Uterus (tissue), 3 donors: ENCODE measurements at regions not wholly inside any gene's neighbourhood (a gene's known extent, or its start where the extent isn't known, plus 50 kb on each side); places are given as distances from the start of the nearest gene placed in this dataset.

Experiments
- DNase-seq, 2 donors: peaks; one replicate each; pipeline ENCODE4 v3.0.0-alpha.2; 2019 to 2020
- H3K27ac ChIP-seq, 2 donors: fragments of 200-600 bp; sonication (generic); 1 replicate in 1 of 2; 2 replicates in 1 of 2; pipeline ENCODE4 v1.5.1; 2016 to 2018
- H3K27me3 ChIP-seq, 2 donors: fragments of 200-600 bp; sonication (generic); one replicate each; pipeline ENCODE4 v1.5.1; 2018 to 2019; ENCODE audit warnings: control low read depth in 1 of 2
- H3K36me3 ChIP-seq, 2 donors: fragments of 200-600 bp; sonication (generic); one replicate each; pipeline ENCODE4 v1.5.1; 2019; ENCODE audit warnings: control low read depth in 1 of 2
- H3K4me1 ChIP-seq, 2 donors: fragments of 200-600 bp; sonication (generic); one replicate each; pipeline ENCODE4 v1.5.1; 2018 to 2019; ENCODE audit warnings: control low read depth in 1 of 2
- H3K4me3 ChIP-seq, 2 donors: fragments of 200-600 bp; sonication (generic); 1 replicate in 1 of 2; 2 replicates in 1 of 2; pipeline ENCODE4 v1.5.1; 2018 to 2019; ENCODE audit warnings: mild to moderate bottlenecking in 1 of 2
- H3K9me3 ChIP-seq, 2 donors: fragments of 200-600 bp; sonication (generic); one replicate each; pipeline ENCODE4 v1.5.1; 2019; ENCODE audit warnings: control low read depth in 1 of 2
- POLR2A ChIP-seq, 2 donors: fragments of 450-650 bp; IDR thresholded peaks; one replicate each; pipeline ENCODE4 v1.6.1; 2016; ENCODE audit warnings: antibody characterized with exemption in 2 of 2, mild to moderate bottlenecking in 1 of 2, moderate library complexity in 1 of 2
- intact Hi-C: fragments of 100-400 bp; cut with DNase I; formaldehyde crosslinking; loops from one replicate; pipeline ENCODE4 v1.15.1; 2023; ENCODE audit warnings: low total_unique reads
- TF ChIP-seq, protein P1 (sequence below), 4 experiments: fragments of 200-600 bp in 2 of 4; fragments of 450-650 bp in 2 of 4; sonication (generic) in 2 of 4; IDR thresholded peaks; one replicate each; pipeline ENCODE4 v1.5.1; 2016 to 2019; ENCODE audit warnings: antibody characterized with exemption in 4 of 4, mild to moderate bottlenecking in 2 of 4, moderate library complexity in 1 of 4
- donor health status: DM: yes; HTN: yes; CAD: no.

DNA sequence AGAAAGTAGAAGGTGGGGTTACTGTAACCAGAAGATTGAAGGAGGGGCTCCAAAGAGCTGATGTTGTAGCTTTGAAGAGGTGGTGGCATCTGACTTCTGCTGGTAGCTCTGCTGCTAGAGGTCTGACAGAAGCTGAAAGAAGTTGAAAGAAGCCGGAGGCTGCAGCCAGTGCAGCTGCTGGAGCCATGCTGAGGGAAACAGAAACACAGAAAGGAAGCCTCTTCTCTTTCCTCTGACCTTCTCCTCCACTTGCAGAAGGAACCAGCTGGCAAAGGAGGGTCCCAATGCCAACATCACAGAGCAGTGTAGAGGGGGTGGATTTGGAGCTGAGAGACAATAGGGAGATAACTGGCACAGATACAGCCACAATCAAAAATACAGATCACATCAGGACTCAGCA, 89.3 kb upstream of the HHIP start:
- DNase-seq, result no peak
- Histone ChIP-seq H3K9me3 (no peaks in the 10 kb centered on the region), H3K27me3 (no peaks in the 10 kb centered on the region), H3K36me3 (no peaks in the 10 kb centered on the region), H3K4me1 (no peaks in the 10 kb centered on the region), H3K27ac (no peak overlapping the region), H3K4me3 (no peak overlapping the region)
- no peak for TF ChIP-seq POLR2A (IDR thresholded peaks at IDR 0.05)
- TF ChIP-seq, protein P1, sequence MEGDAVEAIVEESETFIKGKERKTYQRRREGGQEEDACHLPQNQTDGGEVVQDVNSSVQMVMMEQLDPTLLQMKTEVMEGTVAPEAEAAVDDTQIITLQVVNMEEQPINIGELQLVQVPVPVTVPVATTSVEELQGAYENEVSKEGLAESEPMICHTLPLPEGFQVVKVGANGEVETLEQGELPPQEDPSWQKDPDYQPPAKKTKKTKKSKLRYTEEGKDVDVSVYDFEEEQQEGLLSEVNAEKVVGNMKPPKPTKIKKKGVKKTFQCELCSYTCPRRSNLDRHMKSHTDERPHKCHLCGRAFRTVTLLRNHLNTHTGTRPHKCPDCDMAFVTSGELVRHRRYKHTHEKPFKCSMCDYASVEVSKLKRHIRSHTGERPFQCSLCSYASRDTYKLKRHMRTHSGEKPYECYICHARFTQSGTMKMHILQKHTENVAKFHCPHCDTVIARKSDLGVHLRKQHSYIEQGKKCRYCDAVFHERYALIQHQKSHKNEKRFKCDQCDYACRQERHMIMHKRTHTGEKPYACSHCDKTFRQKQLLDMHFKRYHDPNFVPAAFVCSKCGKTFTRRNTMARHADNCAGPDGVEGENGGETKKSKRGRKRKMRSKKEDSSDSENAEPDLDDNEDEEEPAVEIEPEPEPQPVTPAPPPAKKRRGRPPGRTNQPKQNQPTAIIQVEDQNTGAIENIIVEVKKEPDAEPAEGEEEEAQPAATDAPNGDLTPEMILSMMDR (IDR thresholded peaks at IDR 0.05), result no peak
- intact Hi-C loops, result no loop called here

DNA sequence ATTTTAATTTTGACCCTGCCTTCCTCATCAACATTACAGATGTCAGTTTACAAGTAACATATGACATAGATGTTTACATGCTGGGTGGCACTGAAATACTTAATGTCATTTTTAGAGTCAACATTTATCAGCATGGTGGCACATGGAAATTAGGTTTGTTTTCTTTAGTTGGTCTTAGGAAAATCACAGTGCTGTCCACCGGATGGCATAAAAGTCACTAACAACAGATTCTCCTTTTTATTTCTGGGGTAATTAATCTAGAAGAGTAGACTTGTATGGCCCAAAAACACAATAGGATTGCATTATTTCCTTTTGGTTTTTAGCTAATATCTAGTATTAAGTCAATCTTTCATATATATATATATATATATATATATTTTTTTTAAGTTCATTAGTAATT, 88.6 kb upstream of the HHIP start:
- Histone ChIP-seq H3K4me3 (no peak overlapping the region), H3K9me3 (no peaks in the 10 kb centered on the region), H3K36me3 (no peaks in the 10 kb centered on the region), H3K4me1 (peaks cover 0 to 2% of the 10 kb centered on the region in 2 donors), H3K27me3 (no peaks in the 10 kb centered on the region), H3K27ac (no peak overlapping the region)
- TF ChIP-seq POLR2A (IDR thresholded peaks at IDR 0.05), result no peak
- TF ChIP-seq, protein P1 (IDR thresholded peaks at IDR 0.05), result no peak
- intact Hi-C loops, result no loop called here
- no peak for DNase-seq

DNA sequence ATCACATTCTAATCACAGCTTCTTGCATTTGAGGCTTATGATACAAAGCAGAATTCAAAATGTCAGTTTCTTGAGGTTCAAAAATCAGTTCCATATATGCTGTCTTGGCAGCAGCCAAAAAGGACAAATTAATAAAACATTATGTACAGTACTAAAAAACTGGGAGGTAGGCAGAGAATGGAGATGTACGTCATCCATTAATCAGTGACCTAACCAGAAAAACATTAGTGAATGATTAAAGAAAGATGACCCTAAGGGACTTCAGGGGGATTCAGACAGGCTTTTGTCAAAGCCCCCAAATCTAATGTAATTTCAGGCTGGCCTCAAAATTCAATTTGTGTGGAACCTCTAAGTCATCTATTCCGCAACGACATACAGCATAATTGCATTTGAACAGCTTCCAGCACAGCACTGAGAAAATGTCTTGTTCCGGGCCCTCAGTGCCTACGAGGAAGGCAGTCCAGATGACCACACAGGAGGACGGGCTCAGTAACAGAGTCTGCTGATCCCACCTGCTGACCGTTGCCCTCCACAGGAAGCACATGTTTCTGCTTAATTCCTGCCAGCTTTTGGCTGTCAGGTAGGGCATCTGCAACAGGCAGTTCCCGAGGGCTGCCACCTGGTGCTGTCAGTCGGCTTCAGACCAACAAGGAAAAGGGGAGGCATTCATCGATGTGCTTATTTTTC, 83.8 kb upstream of the HHIP start:
- no peak overlapping the region for H3K27ac ChIP-seq
- intact Hi-C loops, result no loop called here
- TF ChIP-seq, protein P1 (IDR thresholded peaks at IDR 0.05), result no peak
- no peak for TF ChIP-seq POLR2A (IDR thresholded peaks at IDR 0.05)
- no peaks in the 10 kb centered on the region for H3K27me3 ChIP-seq
- no peaks in the 10 kb centered on the region for H3K9me3 ChIP-seq
- peaks cover 0 to 5% of the 10 kb centered on the region in 2 donors for H3K4me1 ChIP-seq
- no peak for DNase-seq
- H3K36me3 ChIP-seq, result no peaks in the 10 kb centered on the region
- H3K4me3 ChIP-seq, result no peak overlapping the region

DNA sequence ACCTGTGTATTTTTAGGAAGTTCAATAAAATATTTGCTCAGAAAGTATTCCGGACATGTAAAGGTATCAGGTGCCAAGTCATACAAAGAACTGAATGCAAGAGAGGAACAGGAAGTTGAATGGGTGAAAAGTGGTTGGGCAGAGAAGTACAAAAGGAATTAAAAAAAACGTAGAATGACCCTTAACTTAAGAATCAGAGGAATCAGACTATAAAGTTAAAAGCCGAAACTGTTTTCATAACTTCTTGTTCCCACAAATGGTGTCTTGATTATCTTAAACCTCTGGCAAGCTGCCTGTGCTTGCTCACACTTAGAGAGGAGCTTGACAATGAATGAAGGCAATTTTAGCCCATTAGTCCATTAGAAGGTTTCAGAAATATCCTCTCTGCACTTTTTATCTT, 81.6 kb upstream of the HHIP start:
- Histone ChIP-seq H3K27ac (no peak overlapping the region), H3K27me3 (no peaks in the 10 kb centered on the region), H3K36me3 (no peaks in the 10 kb centered on the region), H3K4me1 (peaks cover 0 to 5% of the 10 kb centered on the region in 2 donors), H3K4me3 (no peak overlapping the region), H3K9me3 (no peaks in the 10 kb centered on the region)
- no peak for TF ChIP-seq POLR2A (IDR thresholded peaks at IDR 0.05)
- TF ChIP-seq, protein P1 (IDR thresholded peaks at IDR 0.05), result no peak
- no peak for DNase-seq
- intact Hi-C loops, result no loop called here

DNA sequence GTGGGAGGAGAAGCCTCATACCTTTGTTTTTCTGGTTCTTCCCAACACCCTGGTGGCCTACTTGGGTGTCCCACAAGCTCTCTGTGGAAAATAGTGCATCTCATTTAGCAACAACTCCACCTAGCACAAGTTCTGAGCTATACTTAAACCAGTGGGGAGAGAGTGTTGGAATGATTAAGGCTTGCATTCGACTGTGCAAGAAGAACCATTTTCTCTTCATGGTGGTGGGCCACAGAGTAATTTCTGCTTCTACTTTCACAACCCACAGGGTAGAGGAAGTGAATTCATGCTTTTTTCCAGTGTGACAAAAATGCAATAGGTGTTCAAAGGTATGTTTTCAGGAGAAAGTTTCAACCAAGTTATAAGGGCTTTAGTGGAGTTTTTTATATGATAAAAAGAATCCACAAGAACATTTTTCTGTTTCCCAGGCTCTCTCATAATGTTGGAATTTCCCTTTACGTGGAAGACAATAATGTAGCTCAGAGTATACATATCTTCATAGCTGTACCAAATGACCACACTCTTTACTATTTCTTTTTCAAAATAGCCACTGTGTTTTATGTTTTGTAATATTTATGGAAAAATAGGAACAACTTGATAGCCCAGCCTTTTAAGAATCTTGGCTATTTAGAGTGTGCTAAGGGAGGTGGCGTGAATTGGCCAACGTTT, 80.3 kb upstream of the HHIP start:
- Histone ChIP-seq H3K9me3 (no peaks in the 10 kb centered on the region), H3K27ac (no peak overlapping the region), H3K4me3 (no peak overlapping the region), H3K36me3 (no peaks in the 10 kb centered on the region), H3K27me3 (no peaks in the 10 kb centered on the region), H3K4me1 (peaks cover 0 to 5% of the 10 kb centered on the region in 2 donors)
- DNase-seq, result no peak
- no peak for TF ChIP-seq POLR2A (IDR thresholded peaks at IDR 0.05)
- TF ChIP-seq, protein P1 (IDR thresholded peaks at IDR 0.05), result no peak
- intact Hi-C loops, result no loop called here
